BE2C (cell line): ENCODE measurements at regions not wholly inside any gene's neighbourhood (a gene's known extent, or its start where the extent isn't known, plus 50 kb on each side); places are given as distances from the start of the nearest gene placed in this dataset.

Source experiments
- DNase-seq: peaks from one replicate; pipeline ENCODE4 v3.0.0-alpha.2; 2020
- H3K27me3 ChIP-seq: fragments of 250-450 bp; sonication (Bioruptor Pico); 2 replicates; pipeline ENCODE4 v1.5.1; 2020; ENCODE audit warnings: mild to moderate bottlenecking
- H3K36me3 ChIP-seq: fragments of 250-450 bp; sonication (Bioruptor Pico); 2 replicates; pipeline ENCODE4 v1.5.1; 2020; ENCODE audit warnings: mild to moderate bottlenecking
- H3K4me1 ChIP-seq: fragments of 250-450 bp; sonication (Bioruptor Pico); 2 replicates; pipeline ENCODE4 v1.5.1; 2020
- H3K4me3 ChIP-seq: 2 replicates; pipeline ENCODE4 v1.5.1; 2011; ENCODE audit warnings: low read depth, low read length
- H3K9me3 ChIP-seq: fragments of 250-450 bp; sonication (Bioruptor Pico); 2 replicates; pipeline ENCODE4 v1.5.1; 2020
- CTCF ChIP-seq: IDR thresholded peaks from 2 replicates; pipeline ENCODE4 v1.5.1; 2012; ENCODE audit warnings: mild to moderate bottlenecking, low read depth, low read length

- Histone ChIP-seq H3K27me3 (no peaks in the 10 kb centered on the region), H3K9me3 (no peaks in the 10 kb centered on the region), H3K4me3 (no peak overlapping the region), H3K4me1 (no peaks in the 10 kb centered on the region), H3K36me3 (no peaks in the 10 kb centered on the region)
- no peak for TF ChIP-seq CTCF
- no peak for DNase-seq
Measured at GRCh38 chr5:12645582-12645981, 741.3 kb upstream of the CTNND2 start.

- Histone ChIP-seq H3K4me1 (no peaks in the 10 kb centered on the region), H3K27me3 (no peaks in the 10 kb centered on the region; the same call in 1 of the 2 replicates), H3K36me3 (no peaks in the 10 kb centered on the region), H3K9me3 (no peaks in the 10 kb centered on the region), H3K4me3 (no peak overlapping the region)
- TF ChIP-seq CTCF = no peak
- no peak for DNase-seq
Measured at GRCh38 chr5:12636209-12636608, 732.0 kb upstream of the CTNND2 start.

GRCh38 chr5:12626556-12626955 is 722.3 kb upstream of the CTNND2 start:
- no peak for DNase-seq
- H3K36me3 ChIP-seq = no peaks in the 10 kb centered on the region
- TF ChIP-seq CTCF = no peak
- H3K4me3 ChIP-seq = no peak overlapping the region
- no peaks in the 10 kb centered on the region for H3K27me3 ChIP-seq
- no peaks in the 10 kb centered on the region for H3K9me3 ChIP-seq
- H3K4me1 ChIP-seq = no peaks in the 10 kb centered on the region

GRCh38 chr5:12625667-12626263 is 721.5 kb upstream of the CTNND2 start:
- H3K9me3 ChIP-seq = no peaks in the 10 kb centered on the region
- no peaks in the 10 kb centered on the region for H3K36me3 ChIP-seq
- no peak for TF ChIP-seq CTCF
- H3K27me3 ChIP-seq = no peaks in the 10 kb centered on the region
- DNase-seq = no peak
- H3K4me3 ChIP-seq = no peak overlapping the region
- H3K4me1 ChIP-seq = no peaks in the 10 kb centered on the region

GRCh38 chr5:12624776-12625560 is 720.7 kb upstream of the CTNND2 start:
- H3K27me3 ChIP-seq = no peaks in the 10 kb centered on the region
- no peak for TF ChIP-seq CTCF
- H3K4me1 ChIP-seq = no peaks in the 10 kb centered on the region
- no peak for DNase-seq
- no peak overlapping the region for H3K4me3 ChIP-seq
- no peaks in the 10 kb centered on the region for H3K9me3 ChIP-seq
- H3K36me3 ChIP-seq = no peaks in the 10 kb centered on the region

- no peaks in the 10 kb centered on the region for H3K4me1 ChIP-seq
- H3K4me3 ChIP-seq = no peak overlapping the region
- no peaks in the 10 kb centered on the region for H3K27me3 ChIP-seq
- no peaks in the 10 kb centered on the region for H3K9me3 ChIP-seq
- no peaks in the 10 kb centered on the region for H3K36me3 ChIP-seq
- no peak for TF ChIP-seq CTCF
- DNase-seq = no peak
Measured at GRCh38 chr5:12623408-12623807, 719.2 kb upstream of the CTNND2 start.
